Bone marrow (tissue), 2 donors: ENCODE measurements at regions not wholly inside any gene's neighbourhood (a gene's known extent, or its start where the extent isn't known, plus 50 kb on each side); places are given as distances from the start of the nearest gene placed in this dataset.

Experiments used
- DNase-seq, 2 donors: peaks; one replicate each; lab custom pipeline; 2025; lab: John Stamatoyannopoulos, UW

DNA sequence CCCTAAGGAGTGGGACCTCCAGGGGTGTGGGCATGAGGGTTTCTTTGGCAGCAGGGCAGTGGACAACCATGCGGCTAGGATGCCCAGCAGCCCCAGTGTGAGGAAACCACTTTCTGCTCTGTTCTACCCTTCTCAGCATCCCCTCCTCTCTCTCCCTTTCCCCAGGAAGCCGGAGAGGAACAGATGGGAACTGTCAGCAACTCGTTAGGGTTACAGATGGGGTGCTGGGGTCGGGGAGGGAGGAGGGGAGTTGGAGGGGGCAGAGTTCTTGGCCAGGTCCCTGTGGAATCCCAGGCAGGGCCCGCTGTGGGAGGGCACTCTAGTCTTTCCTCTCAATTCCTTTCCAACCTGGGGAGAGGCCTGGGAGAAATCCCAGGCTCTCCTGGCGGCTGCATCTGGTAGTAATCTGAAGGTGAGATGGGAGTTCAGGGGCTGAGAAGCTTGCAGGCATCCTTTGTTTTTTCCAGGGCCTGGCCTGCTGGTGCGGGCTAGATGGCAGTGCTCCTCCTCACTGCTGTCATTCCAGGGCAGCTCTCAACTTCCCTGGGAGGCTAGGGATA is 93.9 kb upstream of the CSF3R start:
- no peak for DNase-seq

DNA sequence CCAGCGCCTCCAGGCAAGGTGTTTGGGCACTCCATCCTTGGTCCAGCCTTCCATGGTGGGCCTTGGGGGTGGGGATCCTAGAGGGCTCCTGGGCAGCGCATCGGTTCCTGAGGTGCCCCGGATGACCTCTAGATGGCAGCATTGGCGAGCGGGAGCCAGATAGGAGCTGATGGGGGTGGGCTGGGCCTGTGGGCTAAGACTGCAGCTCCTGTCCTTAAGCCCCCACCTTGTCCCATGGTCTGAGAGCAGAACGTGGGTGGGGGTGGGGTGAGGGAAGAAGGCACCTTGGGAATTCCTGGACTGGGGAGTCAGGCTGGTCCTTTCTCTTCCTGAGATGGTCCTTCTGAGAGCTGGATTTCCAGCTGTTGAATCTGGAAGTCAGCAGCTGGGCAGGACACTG is 93.4 kb upstream of the CSF3R start:
- DNase-seq, result peak in 1 of 2 donors; percentile 7

DNA sequence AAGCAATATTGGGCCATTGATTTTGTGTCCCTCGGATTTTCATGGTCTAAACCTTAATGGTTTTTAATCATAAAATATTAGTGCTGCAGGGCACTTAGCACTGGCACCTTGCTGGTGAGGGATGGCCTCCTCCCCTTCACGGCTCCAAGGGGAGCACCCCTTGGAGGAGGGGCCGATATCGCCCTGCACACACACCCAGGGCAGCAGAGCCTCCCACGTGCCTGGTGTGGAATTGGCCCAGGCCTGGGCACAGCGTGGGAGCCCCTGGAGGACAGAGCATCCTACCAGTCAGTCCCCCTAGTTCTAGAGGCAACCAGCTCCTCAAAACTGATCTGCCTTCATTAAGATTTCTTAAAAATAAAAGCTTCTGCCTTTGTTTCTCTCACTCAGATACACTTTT is 90.7 kb upstream of the CSF3R start:
- DNase-seq, result no peak

DNA sequence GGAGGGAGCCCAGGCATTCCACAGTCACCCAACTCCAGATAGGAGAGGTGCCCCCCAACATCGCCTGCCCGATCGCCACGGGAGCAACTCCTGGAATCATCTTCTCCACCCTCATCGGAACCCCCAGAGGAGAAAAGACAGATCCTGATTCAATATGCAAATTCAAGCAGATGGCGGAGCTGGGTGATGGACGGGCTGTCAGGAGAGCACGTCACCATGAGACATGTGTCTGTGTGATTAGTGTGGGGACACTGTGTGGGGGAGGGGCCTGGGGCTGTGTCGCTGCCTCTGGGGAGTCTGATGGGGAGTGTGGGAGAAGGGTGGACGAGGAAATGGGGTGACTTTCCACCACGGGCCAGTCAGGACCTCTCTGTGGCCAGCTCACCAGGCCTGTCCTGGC is 90.2 kb upstream of the CSF3R start:
- DNase-seq, result no peak

DNA sequence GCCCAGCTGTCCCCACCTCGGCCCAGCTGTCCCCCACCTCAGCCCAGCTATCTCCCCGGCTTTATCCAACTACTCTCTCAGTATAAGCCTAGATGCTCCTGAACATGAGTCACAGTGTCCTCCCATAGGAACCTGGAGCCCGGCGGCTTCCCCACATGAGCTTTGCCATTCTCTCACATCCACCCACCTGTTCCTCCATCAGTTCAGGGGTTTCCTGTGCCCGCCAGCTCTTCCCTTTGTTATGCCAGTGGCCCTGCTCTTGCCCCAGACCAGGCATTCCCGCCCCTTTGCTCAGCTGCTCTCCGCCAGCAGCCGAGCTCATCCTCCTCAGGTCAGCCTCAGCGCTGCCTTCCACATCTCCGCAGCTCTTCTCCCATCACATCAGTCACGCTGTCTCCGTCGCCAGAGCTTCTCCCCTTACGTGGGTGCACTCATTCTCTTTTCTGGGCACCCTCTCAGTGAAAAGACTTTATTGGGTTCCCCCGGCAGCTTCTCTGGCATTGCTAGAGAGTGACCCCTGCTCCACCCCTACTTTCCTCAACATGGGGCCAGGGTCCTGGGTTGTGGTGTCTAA is 89.5 kb upstream of the CSF3R start:
- DNase-seq, result no peak

DNA sequence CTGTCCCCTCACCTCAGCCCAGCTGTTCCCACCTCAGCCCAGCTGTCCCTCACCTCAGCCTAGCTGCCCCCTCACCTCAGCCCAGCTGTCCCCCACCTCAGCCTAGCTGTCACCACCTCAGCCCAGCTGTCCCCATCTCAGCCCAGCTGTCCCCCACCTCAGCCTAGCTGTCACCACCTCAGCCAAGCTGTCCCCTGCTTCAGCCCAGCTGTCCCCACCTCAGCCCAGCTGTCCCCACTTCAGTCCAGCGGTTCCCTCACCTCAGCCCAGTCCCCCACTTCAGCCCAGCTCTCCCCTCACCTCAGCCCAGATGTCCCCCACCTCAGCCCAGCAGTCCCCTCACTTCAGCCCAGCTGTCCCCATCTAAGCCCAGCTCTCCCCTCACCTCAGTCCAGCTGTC is 88.4 kb upstream of the CSF3R start:
- DNase-seq, result no peak

DNA sequence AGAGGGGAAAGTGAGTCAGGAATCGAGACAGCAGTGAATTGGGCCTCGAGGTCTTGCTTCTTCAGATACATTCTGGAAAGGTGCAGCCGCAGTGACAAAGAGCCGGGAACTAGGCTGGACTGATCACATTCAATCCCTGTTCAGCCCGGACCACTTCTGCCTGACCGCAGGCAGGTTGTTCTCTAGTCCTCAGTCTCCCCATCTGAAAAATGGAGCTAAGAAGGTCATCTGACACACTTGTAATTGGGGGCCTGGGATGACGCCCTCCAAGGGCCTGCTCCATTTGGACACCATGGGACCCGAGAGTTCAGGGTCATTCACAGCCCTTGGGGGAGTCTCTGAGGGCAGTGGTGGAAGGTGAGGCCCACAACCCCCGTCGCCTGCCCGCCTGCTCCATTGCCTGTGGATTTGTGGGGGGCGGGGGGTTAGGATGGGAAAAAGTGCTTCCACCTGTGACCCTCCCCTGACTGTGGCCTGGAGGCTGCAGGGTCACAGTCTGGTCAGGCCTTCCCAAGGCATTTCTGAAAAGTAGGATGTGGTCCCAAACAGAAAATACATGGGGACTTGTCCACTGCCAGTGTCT is 87.9 kb upstream of the CSF3R start:
- no peak for DNase-seq

DNA sequence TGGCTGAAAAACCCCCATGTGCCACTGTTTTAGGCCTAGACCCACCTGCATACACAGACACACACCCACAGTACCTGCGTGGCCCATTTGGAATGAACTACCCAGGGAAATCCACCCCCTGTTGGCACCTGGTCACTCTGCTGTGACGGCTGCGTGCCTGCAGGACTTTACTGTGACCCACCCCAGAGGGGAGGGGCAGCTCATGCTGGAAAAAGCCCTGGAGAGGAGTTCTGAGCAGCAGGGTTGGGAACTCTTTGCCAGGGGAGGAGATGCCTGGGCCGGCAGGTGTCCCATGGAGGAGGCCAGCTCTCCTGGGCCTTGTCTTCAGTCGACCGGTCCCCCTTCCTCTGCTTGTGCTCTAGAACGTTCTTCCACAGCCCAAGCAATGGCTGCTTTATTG is 87.3 kb upstream of the CSF3R start:
- no peak for DNase-seq

DNA sequence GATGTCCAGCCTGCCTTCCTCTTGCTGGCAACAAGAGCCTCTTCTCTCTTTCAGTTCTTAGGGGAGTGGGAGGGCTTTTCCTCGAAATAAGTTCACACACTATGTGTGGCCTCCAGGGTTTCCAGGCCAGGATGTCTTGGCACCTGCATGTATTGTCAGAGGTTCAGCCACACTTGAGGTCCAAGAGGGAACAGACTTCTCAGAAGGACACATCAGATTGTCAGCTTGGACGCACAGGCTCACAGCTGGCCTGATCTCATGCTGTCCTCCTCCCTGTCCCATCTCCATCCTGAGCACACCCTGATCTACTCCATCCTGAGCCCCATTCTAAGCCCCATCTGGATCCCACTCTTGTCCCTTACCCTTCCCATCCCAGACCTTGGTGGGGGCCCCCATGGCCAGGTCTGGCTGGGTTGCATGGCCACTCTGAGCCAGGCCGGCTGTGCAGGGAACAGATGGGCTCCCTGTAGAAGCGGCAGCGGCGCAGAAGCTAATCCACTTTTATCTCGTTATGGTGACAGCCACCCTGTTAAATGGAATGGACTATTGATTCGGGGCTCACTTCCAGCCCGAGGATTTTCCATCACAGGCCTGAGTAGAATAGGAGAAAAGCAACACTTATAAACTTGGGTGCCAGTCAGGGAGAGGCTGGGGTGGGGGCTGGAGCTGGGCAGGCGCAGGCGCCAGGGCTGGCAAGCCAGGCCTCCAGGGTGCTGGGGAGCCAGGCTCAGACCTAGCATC is 85.1 kb upstream of the CSF3R start:
- DNase-seq, result no peak

DNA sequence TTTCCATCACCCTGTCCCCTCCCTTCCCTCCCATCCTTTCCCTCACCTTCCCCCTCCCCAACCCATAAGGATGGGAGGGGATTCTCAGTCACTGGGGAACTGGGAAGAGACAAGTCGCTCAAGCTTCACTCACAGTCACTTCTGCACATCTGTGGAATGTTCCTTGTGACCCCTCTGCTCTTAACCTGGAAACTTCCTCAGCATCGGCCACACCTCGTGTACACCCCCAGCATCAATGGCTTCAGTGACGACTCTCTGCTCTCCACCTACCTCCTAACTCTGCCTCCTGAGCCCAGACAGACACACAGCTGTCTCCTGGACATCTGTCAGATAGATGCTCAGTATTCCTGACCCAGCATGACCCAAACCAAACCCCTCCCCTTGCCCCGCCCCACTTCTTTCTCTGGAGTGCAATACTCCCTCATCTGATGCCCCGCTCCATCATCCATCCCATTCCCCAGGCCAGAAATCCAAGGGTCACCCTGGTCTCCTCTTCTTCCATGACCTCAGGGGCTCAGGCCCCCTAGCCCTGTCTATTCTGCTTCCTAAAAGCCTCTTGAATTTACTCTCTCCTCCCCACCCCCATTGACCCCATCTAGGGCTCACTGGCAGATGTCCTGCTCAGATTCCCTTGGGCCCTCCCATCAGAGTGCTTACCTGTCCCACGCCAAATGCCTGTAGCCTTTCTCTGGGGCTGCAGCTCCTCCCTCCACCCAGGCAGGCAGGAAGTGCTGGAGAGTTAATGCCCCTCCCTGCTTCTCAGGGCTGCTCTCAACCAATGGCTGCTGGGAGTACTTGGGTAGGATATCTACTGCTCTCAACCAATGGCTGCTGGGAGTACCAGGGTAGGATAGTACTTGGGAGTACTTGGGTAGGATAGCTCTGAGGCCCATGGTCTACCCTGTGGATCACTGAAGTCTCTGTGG is 83.1 kb upstream of the CSF3R start:
- no peak for DNase-seq

DNA sequence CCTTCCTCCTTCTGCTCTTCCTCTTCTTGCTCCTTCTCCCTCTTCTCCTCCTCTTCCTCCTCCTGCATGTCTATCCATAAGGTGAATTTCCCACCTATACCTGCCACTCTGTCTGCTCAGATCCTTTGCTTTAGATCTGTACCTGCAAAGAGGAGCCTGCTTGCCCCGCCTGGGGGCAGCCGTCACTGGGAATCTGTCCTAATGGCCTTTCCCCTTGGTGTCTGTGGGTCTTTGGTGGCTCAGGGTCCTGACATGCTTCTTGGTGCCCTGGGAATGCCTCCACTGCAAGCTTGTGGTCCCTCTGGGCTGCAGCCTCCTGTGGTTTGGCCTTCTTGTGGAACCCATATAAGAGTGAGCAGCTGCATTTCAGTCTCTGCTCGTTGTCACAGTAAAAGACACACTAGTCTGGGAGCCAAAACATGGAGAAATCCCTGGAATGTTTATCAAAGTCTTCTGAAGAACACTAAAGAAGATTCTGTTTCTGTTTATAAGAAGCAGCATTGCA is 79.5 kb upstream of the CSF3R start:
- DNase-seq, result no peak

DNA sequence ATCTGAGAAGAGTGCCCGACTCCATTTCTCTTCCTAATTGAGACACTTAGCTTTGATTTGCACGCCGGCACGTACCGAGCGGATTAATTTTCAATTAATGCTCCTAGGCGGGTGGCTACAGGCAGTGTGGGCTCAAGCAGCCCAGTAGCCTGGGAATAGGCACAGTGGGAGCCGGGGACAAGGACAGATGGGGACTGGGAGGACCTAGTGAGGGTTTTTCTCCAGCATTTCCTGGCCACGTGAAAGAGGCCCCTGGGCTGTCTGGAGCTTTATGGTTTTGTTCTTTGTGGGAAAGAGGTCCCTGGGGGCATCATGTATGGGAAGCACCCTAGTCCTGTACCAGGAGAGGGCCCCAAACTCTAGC is 78.6 kb upstream of the CSF3R start:
- DNase-seq, result no peak

DNA sequence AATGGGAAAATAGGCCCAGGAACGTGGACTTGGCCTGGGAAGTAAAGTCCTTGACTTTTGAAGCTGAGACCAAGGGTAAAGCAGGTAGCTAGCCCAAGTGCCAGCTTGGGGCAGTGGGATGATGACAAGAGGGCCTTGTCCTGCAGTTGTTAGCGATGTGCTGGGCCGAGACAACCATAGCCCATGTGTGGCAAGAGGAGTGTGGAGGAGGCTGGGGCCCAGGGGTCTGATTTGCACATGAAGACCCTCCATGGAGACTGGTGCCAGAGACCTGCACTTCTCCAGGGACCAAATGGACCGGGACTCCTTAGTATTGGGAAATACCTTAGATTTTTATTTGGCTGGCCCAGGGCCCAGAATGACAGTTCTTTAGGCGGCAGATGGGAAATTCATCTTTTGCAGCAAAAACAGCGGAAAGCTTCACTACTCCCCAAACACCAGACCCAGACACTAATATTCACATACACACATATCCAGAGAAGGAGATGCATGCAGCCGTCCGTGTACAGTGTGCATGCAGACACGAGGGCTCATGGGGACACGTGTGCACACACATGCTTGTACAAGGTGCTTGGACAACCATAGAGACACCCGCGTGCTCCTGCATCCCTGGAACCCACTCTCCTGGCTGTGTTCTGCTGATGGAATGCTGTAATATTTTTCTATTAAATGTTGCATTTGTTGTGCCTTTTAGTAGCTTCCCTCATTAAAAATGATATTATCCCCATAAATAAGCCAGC is 78.1 kb upstream of the CSF3R start:
- no peak for DNase-seq

DNA sequence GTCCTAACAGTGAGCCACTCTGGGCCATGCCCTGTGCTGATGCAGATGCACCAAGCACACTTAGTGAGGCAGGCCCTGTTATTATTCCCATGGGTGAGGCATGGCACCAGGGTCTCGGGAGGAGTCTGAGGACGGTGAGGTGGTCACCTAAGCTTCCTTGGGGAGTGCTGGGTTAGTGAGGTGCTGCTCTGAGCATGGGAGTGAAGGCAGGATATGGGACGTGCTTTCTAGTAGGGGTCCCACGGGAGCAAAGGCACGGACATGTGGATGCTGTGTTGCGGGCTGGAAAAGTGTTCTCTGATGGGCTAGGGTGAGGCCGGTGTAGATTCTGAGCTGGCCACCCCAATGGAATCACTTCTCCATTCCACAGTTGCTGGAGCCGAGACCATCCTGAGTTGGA is 77.5 kb upstream of the CSF3R start:
- no peak for DNase-seq

DNA sequence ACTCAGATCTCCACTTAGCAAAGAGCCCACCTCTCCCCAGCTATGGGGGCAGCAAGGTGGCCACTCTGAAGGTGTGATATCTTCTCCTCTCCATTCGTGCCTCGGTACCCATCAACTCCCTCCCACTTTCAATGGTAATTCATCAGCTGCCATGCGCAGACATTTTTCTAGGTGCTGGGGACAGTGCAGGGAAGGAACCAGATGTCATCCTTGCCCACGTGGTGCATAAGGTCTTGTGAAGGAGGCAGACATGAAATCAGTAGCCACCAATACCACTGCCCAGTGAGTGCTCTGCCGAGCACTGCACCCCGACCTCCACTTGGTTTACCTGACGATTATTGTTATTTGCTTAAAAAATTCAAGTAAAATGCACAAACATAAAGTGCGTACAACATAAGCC is 76.3 kb upstream of the CSF3R start:
- no peak for DNase-seq

DNA sequence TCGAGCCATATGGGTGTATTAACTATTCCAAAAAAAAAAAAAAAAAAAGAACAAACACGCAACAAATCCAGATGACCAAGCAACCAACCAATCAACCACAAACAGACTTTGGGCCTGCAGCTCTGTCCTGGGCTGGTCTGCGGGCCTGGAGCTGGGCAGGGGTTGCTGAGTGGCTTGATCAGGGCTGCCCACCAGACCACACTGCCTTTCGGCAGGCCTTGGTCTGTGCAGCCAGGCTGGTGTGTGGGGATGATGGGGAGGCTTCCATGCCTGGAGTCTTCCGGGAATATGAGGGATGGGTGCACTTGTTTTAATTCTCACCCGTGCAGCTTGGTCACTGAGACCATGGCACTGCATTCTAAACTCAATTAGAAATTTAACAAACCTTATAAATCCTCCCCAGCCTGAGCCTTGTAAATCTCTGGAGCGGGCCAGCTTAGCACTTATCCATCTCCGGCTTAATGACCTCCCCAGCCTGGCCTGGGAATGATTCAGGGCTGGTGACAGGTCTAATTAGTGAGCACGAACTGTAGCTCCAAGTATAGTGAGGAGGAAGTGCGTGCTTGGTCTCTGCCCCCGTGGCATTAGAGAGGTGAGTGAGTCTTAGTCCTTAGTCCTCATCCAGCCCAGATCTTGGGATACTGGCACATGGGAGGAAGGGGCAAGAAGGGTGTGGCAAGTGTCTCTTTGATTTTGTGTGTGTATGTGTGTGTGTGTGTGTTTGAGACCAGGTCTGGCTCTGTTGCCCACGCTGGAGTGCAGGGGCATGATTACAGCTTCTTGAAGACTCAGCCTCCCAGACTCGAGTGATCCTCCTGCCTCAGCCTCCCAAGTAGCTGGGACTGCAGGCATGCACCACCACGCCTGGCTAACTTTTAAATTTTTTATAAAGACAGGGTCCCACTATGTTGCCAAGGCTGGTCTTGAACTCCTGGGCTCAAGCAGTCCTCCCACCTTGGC is 74.6 kb upstream of the CSF3R start:
- no peak for DNase-seq

DNA sequence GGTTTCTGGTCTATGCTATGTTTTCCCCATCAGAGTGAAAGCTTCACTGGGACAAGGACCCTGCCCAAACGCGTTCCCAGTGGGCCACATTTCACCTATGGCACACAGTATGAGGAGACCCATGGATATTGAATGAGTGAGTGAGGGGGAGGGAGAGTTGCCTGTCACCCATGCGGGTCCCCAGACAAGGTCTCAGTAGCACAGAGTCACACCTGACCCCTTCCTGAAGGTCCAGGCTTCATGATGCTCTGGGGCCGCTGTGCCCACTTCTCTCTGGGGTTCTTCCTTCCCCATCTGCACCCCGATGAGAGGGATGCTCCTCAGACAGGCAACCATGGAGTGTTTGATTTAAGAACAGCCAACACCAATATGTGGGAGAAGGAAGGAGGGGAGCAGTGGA is 72.3 kb upstream of the CSF3R start:
- DNase-seq, result no peak

DNA sequence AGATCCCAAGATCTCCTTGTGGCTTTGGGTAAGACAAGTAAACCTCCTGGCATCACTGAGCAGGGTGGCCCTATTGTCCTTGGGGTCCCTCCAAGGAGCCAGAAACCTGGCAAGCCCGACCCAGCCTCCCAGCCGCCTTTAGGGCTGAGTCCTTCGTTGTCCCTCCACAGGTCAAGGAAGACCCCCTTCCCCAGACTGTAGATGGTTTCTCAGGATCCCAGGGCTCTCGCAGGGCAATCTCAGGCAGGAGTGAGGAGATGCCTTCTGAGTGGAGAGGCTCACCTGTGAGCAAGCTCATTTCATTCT is 71.6 kb upstream of the CSF3R start:
- DNase-seq, result no peak

DNA sequence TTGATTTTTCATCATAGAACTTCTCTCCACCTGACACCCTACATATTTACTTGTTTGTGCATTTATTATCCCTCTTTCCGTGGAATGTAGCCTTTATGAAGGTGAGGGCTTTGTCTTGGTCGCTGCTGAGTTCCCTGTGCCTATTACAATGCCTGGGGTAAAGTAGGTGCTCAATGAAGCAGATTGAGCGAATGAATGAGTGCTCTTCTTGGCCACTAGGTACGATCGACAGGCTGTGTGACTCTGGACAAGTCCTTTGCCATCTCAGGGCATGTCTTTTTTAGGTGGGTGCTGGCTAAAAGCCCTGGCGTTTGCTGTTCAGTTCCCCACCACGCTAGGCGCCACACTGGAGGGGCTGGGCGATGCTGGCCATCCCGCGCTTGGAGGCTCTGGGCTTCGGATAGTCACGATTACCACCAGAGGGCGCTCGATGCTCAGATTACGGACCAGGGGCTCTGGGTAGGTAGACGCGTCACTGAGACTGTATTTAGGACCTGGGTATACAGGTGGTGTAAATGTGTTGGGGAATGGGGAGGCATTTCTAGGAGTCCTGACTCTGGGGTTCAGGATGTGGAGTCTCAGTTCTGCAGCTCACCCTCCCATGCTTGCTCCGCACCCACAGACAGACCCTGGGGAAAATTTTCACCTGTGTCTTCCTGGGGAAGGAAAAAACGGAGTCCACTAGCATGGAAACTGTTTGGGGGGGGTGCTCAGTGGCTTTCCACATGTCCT is 71.0 kb upstream of the CSF3R start:
- peak; percentile 27 to 30 for DNase-seq
